ENCODE measurements at regions not wholly inside any gene's neighbourhood (a gene's known extent, or its start where the extent isn't known, plus 50 kb on each side); places are given as distances from the start of the nearest gene placed in this dataset.
A peak's percentile ranks its signal among the peaks of the same experiment; 100 is the strongest.
"Not testable (repeated sequence)": the region's sequence is repeated elsewhere in the genome, so short reads cannot be mapped to it uniquely, and the experiment has no call there.

DNA sequence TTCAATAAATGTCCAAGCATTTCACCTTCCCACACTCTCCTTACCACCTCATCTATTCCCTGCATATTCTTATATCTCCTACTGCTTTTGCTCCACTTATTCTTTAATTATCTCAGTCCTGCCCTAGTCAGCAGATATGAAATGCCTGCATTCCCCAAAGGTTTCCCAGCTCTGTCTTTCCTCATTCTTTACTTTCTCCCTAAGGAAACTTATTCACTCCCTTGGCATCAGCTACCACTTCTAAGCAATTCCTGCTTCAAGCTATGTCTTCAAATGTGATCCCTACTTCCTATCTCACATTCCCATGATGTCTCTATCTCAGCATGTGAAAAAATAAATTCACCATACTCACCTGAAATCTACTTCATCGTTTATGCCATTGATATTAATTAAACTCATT, 111.8 kb downstream of the CAPZA3 start:
- DNase-seq: no peak

DNA sequence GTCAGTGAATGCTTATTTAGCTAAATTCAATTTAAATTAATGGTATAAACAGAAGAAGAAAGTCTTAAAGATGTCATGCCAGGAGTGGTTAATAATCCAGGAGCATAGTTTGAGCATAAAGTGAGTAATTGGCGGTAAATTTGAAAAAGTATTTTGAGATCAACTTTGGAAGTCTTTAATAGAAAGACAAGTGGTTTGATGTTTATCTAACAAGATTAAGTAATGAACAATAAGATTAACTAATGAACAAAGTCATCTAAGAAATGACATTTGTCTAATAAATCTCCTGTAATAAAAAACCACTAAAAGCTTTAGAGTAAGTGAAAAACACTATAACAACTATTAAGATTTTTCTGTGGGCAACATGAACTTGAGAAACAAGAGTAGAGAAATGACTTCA, 112.8 kb downstream of the CAPZA3 start:
- DNase-seq: no peak

DNA sequence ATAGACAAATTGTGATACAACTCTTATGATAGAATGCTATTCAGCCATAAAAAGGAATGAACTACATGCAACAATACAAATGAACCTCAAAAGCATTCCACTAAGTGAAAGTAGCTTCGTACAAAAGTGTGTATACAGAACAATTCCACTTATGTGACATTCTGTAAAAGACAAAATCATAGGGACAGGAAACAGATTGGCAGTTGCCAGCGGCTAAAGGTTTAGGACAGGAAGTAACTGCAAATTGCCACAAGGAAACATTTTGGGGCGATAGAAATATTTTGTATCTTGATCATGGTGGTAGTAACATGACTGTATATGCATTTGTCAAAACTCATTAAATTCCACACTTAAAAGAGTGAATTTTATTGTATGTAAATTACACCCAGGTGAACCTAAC, 113.4 kb downstream of the CAPZA3 start:
- no peak for DNase-seq

GRCh38 chr12:18853570-18854366, 115.8 kb downstream of the CAPZA3 start:
- no peak for DNase-seq

- no peak for DNase-seq
Measured at GRCh38 chr12:18857656-18858055, 119.7 kb downstream of the CAPZA3 start.

DNA sequence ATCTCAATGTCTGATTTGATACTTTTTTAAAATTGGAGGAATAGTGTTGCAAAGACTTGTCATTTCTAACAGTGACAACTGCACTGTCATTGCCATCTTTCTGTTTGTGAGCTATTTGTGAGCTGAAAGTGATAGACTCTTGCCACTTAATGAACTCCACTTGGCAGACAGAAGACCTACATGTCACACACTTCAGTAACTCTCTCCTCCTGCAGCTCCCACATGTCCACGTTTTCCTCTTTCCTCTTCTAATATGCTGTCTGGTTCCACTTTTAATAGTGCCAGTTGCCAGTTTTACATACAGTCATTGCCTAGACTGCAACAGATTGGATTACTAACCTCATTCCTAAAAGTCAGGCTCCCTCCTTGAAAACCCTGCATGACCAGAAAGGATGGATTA, 121.5 kb downstream of the CAPZA3 start:
- DNase-seq: peak; percentile 86

DNA sequence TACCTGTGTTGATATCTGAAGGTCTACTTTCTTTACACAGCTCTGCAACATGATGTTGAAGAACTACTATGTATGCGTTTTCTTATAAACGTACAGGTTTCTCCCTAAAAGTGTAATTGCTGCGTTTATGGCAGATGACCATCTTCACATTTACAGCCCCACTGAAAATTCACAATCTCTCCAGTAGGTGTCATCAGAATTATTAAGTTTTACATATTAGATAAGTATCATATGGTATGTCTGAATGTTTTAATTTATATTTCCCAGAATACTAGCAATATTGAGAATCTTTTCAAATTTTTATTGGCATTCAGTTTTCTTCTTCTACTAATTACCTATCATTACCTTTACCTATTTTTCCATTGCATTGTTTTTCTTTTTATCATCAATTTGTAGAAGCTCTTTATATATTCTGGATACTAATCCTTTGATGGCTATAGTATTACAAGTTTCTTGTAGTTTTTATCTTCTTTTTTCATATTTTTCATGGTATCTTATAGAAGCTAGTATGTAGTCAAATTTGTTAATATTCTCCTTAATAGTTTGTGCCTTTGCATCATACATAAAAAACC, 123.5 kb downstream of the CAPZA3 start:
- peak; percentile 18 for DNase-seq

DNA sequence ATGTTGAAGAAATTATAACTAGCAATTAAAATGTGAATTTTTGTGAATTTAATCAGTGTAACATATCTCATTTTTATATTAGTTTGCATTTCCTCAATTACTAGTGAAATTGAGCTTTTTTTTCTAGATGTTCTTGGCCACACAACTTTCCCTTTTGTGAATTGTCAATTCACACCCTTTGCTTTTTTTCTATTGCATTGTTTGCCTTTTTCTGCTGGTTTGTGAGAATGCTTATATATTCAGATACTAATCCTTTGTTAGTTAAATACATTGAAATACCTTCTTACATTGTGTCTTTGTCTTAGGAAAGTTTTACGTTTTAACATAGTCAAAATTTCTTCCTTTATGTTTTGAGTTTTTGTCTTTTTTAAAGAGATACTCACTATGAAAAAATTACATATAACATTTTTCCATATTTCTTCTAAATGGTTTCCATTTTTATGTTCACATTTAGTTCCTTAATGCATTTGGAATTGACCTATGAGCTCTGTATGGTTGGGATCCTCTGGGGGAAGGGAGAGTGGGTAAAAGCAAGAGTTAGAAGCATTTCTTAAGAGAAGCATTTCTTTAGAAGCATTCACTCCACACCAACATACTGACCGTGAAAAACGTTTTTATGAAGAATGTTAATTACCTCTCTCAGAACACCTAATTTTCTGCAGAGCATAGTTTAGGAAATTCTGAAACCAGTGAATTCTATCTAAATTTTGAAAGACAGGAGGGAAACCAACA, 126.0 kb downstream of the CAPZA3 start:
- no peak for DNase-seq

- no peak for DNase-seq
Measured at GRCh38 chr12:18864900-18865561, 127.1 kb downstream of the CAPZA3 start.

GRCh38 chr12:18868717-18869116, 130.8 kb downstream of the CAPZA3 start:
- no peak for DNase-seq

DNA sequence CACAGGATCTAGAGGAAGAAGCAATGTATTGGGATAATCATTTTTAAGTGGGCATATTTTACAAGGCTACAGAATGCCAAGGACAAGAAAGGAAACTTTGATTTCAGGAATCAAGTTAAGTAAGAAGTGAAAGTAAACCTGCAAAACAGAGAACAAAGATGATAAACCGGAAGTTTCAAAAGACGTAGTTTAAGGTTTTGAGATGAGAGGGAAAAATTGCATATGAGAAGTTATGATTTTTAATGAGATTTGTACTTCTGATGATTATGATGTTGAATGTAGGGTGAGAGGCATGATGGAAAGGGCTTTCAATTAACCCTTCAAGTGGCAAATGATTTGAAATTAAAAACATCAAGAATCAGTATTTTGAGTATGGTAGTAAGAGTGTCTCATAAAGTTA, 134.9 kb downstream of the CAPZA3 start:
- no peak for DNase-seq

DNA sequence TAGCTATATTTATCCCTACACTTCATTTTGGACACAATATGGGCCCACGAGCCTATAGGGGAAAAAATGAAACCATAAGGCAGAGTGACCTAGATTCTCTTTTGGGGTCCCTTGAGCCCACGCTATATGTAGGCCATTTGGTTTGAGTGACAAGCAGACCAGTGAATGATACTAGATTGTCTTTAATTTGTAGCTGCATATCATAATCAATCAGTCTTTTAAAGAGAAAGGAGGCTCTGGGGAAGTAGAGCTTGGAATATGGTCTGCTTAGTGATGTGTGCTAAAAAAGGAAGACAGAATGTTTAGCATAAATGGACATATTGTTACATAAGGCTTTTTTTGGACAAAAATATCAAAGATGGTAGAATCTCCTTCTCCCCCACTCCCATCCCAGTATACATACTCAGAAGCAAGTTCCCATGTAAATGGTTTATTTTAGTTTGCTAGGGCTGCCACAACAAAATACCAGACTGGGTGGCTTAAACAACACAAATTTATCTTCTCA, 140.8 kb downstream of the CAPZA3 start:
- DNase-seq: no peak

GRCh38 chr12:18882690-18883089, 144.8 kb downstream of the CAPZA3 start:
- DNase-seq: no peak

DNA sequence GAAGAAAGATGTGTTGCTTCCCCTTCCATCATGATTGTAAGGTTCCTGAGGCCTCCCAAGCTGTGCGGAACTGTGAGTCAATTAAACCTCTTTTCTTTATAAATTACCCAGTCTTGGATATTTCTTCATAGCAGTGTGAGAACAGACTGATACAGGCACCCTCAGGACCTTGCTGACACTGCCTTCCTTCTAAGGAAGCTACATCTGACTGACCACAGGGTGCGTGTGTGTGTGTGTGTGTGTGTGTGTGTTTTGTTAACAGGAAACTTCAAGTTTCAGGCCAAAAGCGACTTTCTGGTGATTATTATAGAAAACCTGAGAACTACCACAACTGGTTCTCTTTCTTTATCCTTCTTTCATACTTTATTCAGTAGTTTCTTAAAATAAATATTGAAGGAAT, 149.0 kb downstream of the CAPZA3 start:
- DNase-seq: no peak

- no peak for DNase-seq
Measured at GRCh38 chr12:18887368-18887767, 149.4 kb downstream of the CAPZA3 start.

GRCh38 chr12:18888047-18888446, 150.1 kb downstream of the CAPZA3 start:
- no peak for DNase-seq

GRCh38 chr12:18890621-18891020, 152.7 kb downstream of the CAPZA3 start:
- not testable (repeated sequence) for DNase-seq

- no peak for DNase-seq
Measured at GRCh38 chr12:18895540-18895939, 157.6 kb downstream of the CAPZA3 start.

GRCh38 chr12:18895946-18896345, 158.0 kb downstream of the CAPZA3 start:
- DNase-seq: no peak

- no peak for DNase-seq
Measured at GRCh38 chr12:18897823-18898222, 159.9 kb downstream of the CAPZA3 start.

GRCh38 chr12:18898470-18898869, 160.6 kb downstream of the CAPZA3 start:
- DNase-seq: no peak

DNA sequence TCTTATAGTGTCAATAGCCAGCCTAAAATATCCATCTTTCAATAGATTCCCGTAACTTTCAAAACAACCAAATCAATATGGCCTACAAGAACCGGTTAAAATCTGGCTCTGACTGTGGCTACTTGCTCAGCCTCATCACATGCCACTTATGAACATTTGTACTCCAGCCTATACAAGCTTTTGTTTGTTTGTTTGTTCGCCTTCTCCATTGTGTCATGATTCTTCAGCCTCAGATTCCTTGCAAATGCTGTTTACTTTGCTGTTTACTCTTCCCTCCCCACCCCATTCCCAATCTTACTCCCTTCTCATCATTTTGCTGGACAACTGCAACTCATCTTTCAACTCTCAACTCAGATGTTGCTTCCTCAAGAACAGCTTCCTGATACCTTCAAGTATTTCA, 161.2 kb downstream of the CAPZA3 start:
- DNase-seq: no peak

GRCh38 chr12:18899678-18900317, 161.9 kb downstream of the CAPZA3 start:
- no peak for DNase-seq
